ENCODE measurements at regions not wholly inside any gene's neighbourhood (a gene's known extent, or its start where the extent isn't known, plus 50 kb on each side); places are given as distances from the start of the nearest gene placed in this dataset.

GRCh38 chr3:76645724-76646123 lies 394.2 kb upstream of the ROBO2 start:
- no peak for DNase-seq

GRCh38 chr3:76646921-76647562 lies 392.9 kb upstream of the ROBO2 start:
- DNase-seq: peak; percentile 5

- DNase-seq: no peak
Measured at GRCh38 chr3:76651784-76652183, 388.1 kb upstream of the ROBO2 start.

GRCh38 chr3:76652524-76652923 lies 387.4 kb upstream of the ROBO2 start:
- DNase-seq: no peak

GRCh38 chr3:76653640-76654251 lies 386.2 kb upstream of the ROBO2 start:
- DNase-seq: no peak

- DNase-seq: no peak
Measured at GRCh38 chr3:76656531-76657070, 383.3 kb upstream of the ROBO2 start.

GRCh38 chr3:76657909-76658308 lies 382.0 kb upstream of the ROBO2 start:
- DNase-seq: no peak

- DNase-seq: no peak
Measured at GRCh38 chr3:76661527-76662250, 378.2 kb upstream of the ROBO2 start.

- no peak for DNase-seq
Measured at GRCh38 chr3:76664816-76665215, 375.1 kb upstream of the ROBO2 start.

- no peak for DNase-seq
Measured at GRCh38 chr3:76668653-76669052, 371.2 kb upstream of the ROBO2 start.

GRCh38 chr3:76669322-76669721 lies 370.6 kb upstream of the ROBO2 start:
- no peak for DNase-seq

GRCh38 chr3:76673171-76673570 lies 366.7 kb upstream of the ROBO2 start:
- no peak for DNase-seq

- DNase-seq: no peak
Measured at GRCh38 chr3:76679541-76679940, 360.4 kb upstream of the ROBO2 start.

- DNase-seq: no peak
Measured at GRCh38 chr3:76683256-76683655, 356.6 kb upstream of the ROBO2 start.

- DNase-seq: no peak
Measured at GRCh38 chr3:76684946-76685345, 355.0 kb upstream of the ROBO2 start.

- no peak for DNase-seq
Measured at GRCh38 chr3:76685858-76686257, 354.0 kb upstream of the ROBO2 start.

GRCh38 chr3:76687019-76687418 lies 352.9 kb upstream of the ROBO2 start:
- DNase-seq: no peak

GRCh38 chr3:76694063-76694462 lies 345.8 kb upstream of the ROBO2 start:
- no peak for DNase-seq

GRCh38 chr3:76698136-76698706 lies 341.7 kb upstream of the ROBO2 start:
- no peak for DNase-seq

GRCh38 chr3:76699846-76700245 lies 340.1 kb upstream of the ROBO2 start:
- DNase-seq: no peak

- no peak for DNase-seq
Measured at GRCh38 chr3:76700323-76700722, 339.6 kb upstream of the ROBO2 start.

- no peak for DNase-seq
Measured at GRCh38 chr3:76702676-76703075, 337.2 kb upstream of the ROBO2 start.

- DNase-seq: no peak
Measured at GRCh38 chr3:76715426-76715825, 324.5 kb upstream of the ROBO2 start.

- DNase-seq: no peak
Measured at GRCh38 chr3:76723366-76723765, 316.5 kb upstream of the ROBO2 start.

Data from hematopoietic multipotent progenitor cell treated with erythropoietin and hydrocortisone succinate and interleukin-3 and kit ligand, for 6 days (in vitro differentiated cells).